ENCODE measurements at regions not wholly inside any gene's neighbourhood (a gene's known extent, or its start where the extent isn't known, plus 50 kb on each side); places are given as distances from the start of the nearest gene placed in this dataset.

- Mint-ChIP-seq H3K27ac (peak overlapping the region; percentile 25; the same call in 1 of the 2 replicates), H3K4me3 (no peak overlapping the region), H3K27me3 (ENCODE audit: insufficient read depth, low read depth, poor library complexity) (no peaks in the 10 kb centered on the region), H3K4me1 (peaks cover 16% of the 10 kb centered on the region), H3K36me3 (ENCODE audit: low read depth) (no peaks in the 10 kb centered on the region), H3K9me3 (no peaks in the 10 kb centered on the region)
- Histone ChIP-seq H3K27ac (ENCODE audit: low read depth) (peak overlapping the region; percentile 37; the same call in 1 of the 2 replicates), H4K20me1 (replicated peaks; ENCODE audit: insufficient read depth) (no peaks in the 10 kb centered on the region), H3K27me3 (ENCODE audit: insufficient read depth) (no peaks in the 10 kb centered on the region), H3F3A (replicated peaks; ENCODE audit: low read depth) (no peaks in the 10 kb centered on the region), H3K36me3 (ENCODE audit: insufficient read depth) (no peaks in the 10 kb centered on the region), H2AFZ (no peak overlapping the region), H3K4me3 (no peak overlapping the region), H3K4me1 (ENCODE audit: insufficient read depth) (peaks cover 13% of the 10 kb centered on the region), H3K9me2 (ENCODE audit: insufficient read depth) (peaks cover 3% of the 10 kb centered on the region), H3K79me2 (replicated peaks; ENCODE audit: insufficient read depth) (no peaks in the 10 kb centered on the region), H3K4me2 (no peak overlapping the region; the same call in 1 of the 2 replicates)
- ATAC-seq (peak; percentile 62), DNase-seq (ENCODE audit: low spot score) (peak; percentile 84)
- TF ChIP-seq, protein P1, sequence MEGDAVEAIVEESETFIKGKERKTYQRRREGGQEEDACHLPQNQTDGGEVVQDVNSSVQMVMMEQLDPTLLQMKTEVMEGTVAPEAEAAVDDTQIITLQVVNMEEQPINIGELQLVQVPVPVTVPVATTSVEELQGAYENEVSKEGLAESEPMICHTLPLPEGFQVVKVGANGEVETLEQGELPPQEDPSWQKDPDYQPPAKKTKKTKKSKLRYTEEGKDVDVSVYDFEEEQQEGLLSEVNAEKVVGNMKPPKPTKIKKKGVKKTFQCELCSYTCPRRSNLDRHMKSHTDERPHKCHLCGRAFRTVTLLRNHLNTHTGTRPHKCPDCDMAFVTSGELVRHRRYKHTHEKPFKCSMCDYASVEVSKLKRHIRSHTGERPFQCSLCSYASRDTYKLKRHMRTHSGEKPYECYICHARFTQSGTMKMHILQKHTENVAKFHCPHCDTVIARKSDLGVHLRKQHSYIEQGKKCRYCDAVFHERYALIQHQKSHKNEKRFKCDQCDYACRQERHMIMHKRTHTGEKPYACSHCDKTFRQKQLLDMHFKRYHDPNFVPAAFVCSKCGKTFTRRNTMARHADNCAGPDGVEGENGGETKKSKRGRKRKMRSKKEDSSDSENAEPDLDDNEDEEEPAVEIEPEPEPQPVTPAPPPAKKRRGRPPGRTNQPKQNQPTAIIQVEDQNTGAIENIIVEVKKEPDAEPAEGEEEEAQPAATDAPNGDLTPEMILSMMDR (conservative IDR thresholded peaks at IDR 0.05; ENCODE audit: low read depth in 2 of 2): peak; percentile 61 to 77
- TF ChIP-seq CREB1 (CRISPR knock-in tag; IDR thresholded peaks at IDR 0.05; ENCODE audit: low read depth) (peak; percentile 30; the same call in 1 of the 2 replicates), JUNB (IDR thresholded peaks at IDR 0.05; ENCODE audit: unreplicated experiment) (no peak)
- TF ChIP-seq, protein P2, sequence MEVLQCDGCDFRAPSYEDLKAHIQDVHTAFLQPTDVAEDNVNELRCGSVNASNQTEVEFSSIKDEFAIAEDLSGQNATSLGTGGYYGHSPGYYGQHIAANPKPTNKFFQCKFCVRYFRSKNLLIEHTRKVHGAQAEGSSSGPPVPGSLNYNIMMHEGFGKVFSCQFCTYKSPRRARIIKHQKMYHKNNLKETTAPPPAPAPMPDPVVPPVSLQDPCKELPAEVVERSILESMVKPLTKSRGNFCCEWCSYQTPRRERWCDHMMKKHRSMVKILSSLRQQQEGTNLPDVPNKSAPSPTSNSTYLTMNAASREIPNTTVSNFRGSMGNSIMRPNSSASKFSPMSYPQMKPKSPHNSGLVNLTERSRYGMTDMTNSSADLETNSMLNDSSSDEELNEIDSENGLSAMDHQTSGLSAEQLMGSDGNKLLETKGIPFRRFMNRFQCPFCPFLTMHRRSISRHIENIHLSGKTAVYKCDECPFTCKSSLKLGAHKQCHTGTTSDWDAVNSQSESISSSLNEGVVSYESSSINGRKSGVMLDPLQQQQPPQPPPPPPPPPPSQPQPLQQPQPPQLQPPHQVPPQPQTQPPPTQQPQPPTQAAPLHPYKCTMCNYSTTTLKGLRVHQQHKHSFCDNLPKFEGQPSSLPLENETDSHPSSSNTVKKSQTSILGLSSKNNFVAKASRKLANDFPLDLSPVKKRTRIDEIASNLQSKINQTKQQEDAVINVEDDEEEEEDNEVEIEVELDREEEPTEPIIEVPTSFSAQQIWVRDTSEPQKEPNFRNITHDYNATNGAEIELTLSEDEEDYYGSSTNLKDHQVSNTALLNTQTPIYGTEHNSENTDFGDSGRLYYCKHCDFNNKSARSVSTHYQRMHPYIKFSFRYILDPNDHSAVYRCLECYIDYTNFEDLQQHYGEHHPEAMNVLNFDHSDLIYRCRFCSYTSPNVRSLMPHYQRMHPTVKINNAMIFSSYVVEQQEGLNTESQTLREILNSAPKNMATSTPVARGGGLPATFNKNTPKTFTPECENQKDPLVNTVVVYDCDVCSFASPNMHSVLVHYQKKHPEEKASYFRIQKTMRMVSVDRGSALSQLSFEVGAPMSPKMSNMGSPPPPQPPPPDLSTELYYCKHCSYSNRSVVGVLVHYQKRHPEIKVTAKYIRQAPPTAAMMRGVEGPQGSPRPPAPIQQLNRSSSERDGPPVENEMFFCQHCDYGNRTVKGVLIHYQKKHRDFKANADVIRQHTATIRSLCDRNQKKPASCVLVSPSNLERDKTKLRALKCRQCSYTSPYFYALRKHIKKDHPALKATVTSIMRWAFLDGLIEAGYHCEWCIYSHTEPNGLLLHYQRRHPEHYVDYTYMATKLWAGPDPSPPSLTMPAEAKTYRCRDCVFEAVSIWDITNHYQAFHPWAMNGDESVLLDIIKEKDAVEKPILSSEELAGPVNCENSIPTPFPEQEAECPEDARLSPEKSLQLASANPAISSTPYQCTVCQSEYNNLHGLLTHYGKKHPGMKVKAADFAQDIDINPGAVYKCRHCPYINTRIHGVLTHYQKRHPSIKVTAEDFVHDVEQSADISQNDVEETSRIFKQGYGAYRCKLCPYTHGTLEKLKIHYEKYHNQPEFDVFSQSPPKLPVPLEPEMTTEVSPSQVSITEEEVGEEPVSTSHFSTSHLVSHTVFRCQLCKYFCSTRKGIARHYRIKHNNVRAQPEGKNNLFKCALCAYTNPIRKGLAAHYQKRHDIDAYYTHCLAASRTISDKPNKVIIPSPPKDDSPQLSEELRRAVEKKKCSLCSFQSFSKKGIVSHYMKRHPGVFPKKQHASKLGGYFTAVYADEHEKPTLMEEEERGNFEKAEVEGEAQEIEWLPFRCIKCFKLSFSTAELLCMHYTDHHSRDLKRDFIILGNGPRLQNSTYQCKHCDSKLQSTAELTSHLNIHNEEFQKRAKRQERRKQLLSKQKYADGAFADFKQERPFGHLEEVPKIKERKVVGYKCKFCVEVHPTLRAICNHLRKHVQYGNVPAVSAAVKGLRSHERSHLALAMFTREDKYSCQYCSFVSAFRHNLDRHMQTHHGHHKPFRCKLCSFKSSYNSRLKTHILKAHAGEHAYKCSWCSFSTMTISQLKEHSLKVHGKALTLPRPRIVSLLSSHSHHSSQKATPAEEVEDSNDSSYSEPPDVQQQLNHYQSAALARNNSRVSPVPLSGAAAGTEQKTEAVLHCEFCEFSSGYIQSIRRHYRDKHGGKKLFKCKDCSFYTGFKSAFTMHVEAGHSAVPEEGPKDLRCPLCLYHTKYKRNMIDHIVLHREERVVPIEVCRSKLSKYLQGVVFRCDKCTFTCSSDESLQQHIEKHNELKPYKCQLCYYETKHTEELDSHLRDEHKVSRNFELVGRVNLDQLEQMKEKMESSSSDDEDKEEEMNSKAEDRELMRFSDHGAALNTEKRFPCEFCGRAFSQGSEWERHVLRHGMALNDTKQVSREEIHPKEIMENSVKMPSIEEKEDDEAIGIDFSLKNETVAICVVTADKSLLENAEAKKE (CRISPR knock-in tag; IDR thresholded peaks at IDR 0.05): 0 out of 2 replicates have a peak, but pooled peaks have one; percentile 14
These were observed 155.7 kb downstream of the RDH14 start for GRCh38 chr2:18404708-18405107.
